BLaER1 treated with 17β-estradiol and CSF1 and Interleukin-3, amounts not matched to agents 10 nM and 100 nM (cell line): ENCODE measurements at regions not wholly inside any gene's neighbourhood (a gene's known extent, or its start where the extent isn't known, plus 50 kb on each side); places are given as distances from the start of the nearest gene placed in this dataset.
"Not testable (repeated sequence)": the region's sequence is repeated elsewhere in the genome, so short reads cannot be mapped to it uniquely, and the experiment has no call there.

Experiments used
- H3K27ac ChIP-seq, 11 experiments: shearing (Covaris generic); formaldehyde crosslinking; 2 replicates each; pipeline ENCODE4 v1.8.1; 2022
- H3K27me3 ChIP-seq, 11 experiments: shearing (Covaris generic); formaldehyde crosslinking; 2 replicates each; pipeline ENCODE4 v1.8.1; 2022
- H3K36me3 ChIP-seq, 11 experiments: shearing (Covaris generic); formaldehyde crosslinking; 2 replicates each; pipeline ENCODE4 v1.8.1; 2022
- H3K4me1 ChIP-seq, 10 experiments: shearing (Covaris generic); formaldehyde crosslinking; 2 replicates each; pipeline ENCODE4 v1.8.1; 2022
- H3K4me2 ChIP-seq, 11 experiments: shearing (Covaris generic); formaldehyde crosslinking; 2 replicates each; pipeline ENCODE4 v1.8.1; 2022
- H3K4me3 ChIP-seq, 10 experiments: shearing (Covaris generic); formaldehyde crosslinking; 2 replicates each; pipeline ENCODE4 v1.8.1; 2022
- H3K9ac ChIP-seq, 11 experiments: shearing (Covaris generic); formaldehyde crosslinking; 2 replicates each; pipeline ENCODE4 v1.8.1; 2022
- H3K9me3 ChIP-seq, 11 experiments: shearing (Covaris generic); formaldehyde crosslinking; replicated peaks in 1 of 11; 2 replicates each; pipeline ENCODE4 v1.8.1; 2022
- H4K20me1 ChIP-seq, 11 experiments: shearing (Covaris generic); formaldehyde crosslinking; 2 replicates each; pipeline ENCODE4 v1.8.1; 2022
- Cebpa-rat ChIP-seq, 11 experiments: shearing (Covaris generic); IDR thresholded peaks; 2 replicates each; pipeline ENCODE4 v1.8.1; 2022

DNA sequence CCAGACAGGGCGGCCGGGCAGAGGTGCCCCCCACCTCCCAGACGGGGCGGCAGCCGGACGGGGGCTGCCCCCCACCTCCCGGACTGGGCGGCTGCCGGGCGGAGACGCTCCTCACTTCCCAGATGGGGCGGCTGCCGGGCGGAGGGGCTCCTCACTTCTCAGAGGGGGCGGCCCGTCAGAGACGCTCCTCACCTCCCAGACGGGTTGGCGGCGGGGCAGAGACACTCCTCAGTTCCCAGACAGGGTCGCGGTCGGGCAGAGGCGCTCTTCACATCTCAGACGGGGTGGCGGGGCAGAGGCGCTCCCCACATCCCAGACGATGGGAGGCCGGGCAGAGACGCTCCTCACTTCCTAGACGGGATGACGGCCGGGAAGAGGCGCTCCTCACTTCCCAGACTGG, 68.5 kb upstream of the GPC4 start:
- H3K36me3 ChIP-seq, H3K4me2 ChIP-seq, H3K4me3 ChIP-seq, H3K4me1 ChIP-seq, H3K9ac ChIP-seq, H3K27ac ChIP-seq, H4K20me1 ChIP-seq: not testable (repeated sequence)
- Histone ChIP-seq H3K9me3 (peaks cover 5 to 26% (median 18%) of the 10 kb centered on the region in 11 experiments; a peak in 18 of 22 replicates), H3K27me3 (peaks cover 21 to 65% (median 48%) of the 10 kb centered on the region in 11 experiments)

DNA sequence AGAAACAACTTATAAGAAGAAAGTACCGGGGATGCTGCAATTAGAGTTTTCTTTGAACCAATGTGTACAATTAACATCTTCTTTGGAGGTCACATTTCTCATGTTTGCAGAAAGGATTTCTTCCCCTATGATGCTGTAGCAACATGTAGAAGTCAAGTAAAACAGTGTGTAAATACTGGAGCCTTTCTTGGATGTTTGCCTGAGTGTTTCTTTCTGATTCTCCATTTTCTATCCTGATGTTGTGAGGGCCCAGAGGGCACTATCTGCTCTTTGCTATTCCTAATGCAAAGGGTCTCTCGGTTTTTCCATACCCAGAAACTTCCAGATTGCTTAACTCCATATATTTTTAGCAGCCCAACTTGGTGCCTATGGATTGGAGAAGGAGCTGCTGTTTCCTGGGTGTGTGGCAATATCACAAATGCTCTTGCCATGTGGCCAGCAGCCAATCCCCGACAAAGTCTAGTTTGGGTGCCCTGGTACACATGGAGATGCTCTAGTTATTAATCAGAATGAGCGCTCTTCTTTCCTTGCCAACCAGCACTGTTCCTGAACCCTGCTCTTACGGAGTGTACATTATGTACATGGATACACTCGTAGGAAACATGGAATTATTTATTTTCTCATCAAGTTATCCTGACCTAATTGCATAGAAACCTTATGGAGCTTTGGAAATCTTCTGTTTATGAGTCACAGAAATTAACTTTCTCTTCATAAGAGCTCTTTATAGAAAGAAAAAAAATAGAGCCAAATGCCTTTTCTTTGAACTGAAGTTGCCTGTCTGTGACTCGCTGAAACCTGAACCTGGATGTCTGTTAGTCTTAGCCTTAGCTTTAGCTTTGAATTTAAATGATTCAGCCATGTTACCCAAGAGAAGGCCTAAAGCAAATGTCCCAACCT, 67.0 kb upstream of the GPC4 start:
- Histone ChIP-seq H3K4me1 (no peaks in the 10 kb centered on the region), H3K9ac (no peak overlapping the region), H3K27ac (no peak overlapping the region), H3K4me2 (no peak overlapping the region), H4K20me1 (peaks cover 0 to 6% (median 0%) of the 10 kb centered on the region in 11 experiments; a peak in 1 of 22 replicates), H3K27me3 (peaks cover 21 to 65% (median 53%) of the 10 kb centered on the region in 11 experiments), H3K4me3 (no peak overlapping the region), H3K36me3 (no peaks in the 10 kb centered on the region), H3K9me3 (peaks cover 5 to 26% (median 18%) of the 10 kb centered on the region in 11 experiments; a peak in 18 of 22 replicates)
- no peak for TF ChIP-seq Cebpa-rat (IDR thresholded peaks at IDR 0.05)

DNA sequence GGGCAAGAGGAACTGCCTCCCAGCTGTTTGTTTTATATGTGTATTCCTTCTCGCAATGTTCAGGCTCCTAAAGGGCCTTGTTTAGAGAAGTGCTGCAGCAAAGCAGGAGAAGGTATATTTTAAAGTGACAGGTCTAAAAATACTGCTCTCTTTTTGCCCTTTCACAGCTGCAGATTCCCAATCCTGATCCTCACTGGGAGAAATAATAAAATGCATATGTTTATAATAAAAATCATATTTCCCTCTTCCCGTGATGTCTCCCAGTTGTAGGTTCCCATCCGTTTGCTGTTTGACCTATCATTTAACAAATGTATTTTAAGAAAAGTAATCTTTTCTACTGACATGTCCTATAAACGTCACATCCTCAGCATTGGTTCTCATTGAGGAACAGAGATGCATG, 62.7 kb upstream of the GPC4 start:
- peaks cover 0 to 9% (median 0%) of the 10 kb centered on the region in 11 experiments; a peak in 1 of 22 replicates for H3K9me3 ChIP-seq
- no peak for TF ChIP-seq Cebpa-rat (IDR thresholded peaks at IDR 0.05)
- no peak overlapping the region for H3K4me3 ChIP-seq
- peaks cover 37 to 98% (median 81%) of the 10 kb centered on the region in 11 experiments for H3K27me3 ChIP-seq
- no peaks in the 10 kb centered on the region for H3K36me3 ChIP-seq
- H3K9ac ChIP-seq, result no peak overlapping the region
- no peak overlapping the region for H3K27ac ChIP-seq
- no peaks in the 10 kb centered on the region for H3K4me1 ChIP-seq
- H3K4me2 ChIP-seq, result no peak overlapping the region
- H4K20me1 ChIP-seq, result peaks cover 0 to 6% (median 0%) of the 10 kb centered on the region in 11 experiments; a peak in 2 of 22 replicates

DNA sequence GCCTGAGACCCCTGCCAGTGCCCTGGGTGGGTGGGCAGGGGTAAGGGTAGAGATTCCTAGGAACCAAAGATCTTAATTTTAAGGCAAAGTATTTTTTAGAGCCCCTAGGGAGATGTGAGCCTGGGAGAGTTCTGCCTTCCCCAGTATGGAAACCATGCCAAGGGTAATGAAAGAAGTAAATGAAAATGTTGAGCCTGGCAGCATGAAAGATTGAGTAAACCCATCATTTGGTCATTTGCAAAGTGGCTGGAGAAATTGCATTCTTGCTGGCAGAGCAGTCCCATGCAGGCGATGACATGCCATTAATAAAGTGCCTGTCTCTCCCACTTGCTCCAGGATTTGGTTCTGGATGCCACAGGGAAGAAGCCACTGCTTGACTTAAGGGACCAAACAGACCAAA, 60.7 kb upstream of the GPC4 start:
- Histone ChIP-seq H3K4me1 (no peaks in the 10 kb centered on the region), H3K9me3 (no peaks in the 10 kb centered on the region), H3K4me3 (no peak overlapping the region), H3K4me2 (no peak overlapping the region), H3K27me3 (peaks cover 41 to 98% (median 82%) of the 10 kb centered on the region in 11 experiments), H3K36me3 (no peaks in the 10 kb centered on the region), H3K27ac (no peak overlapping the region), H3K9ac (no peak overlapping the region), H4K20me1 (peaks cover 0 to 6% (median 0%) of the 10 kb centered on the region in 11 experiments; a peak in 2 of 22 replicates)
- no peak for TF ChIP-seq Cebpa-rat (IDR thresholded peaks at IDR 0.05)

DNA sequence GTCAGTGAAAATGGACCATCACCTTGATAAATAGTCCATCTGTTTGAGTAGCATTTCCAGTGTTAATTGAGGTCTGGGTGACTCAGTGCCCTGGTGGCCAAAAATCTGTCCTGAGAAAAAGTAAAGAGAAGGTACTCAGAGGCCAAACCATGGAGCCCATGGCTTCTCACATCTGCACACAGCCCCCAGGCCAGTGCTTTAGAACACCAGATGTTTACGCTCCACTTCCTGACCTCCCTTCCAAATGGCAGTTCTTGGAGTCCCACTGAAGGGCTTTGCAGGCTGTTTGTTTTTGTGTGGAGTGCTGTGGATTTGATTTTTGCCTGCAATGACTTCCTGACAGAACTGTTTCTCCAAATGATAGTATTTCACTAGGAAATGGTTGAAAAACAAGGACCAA, 60.2 kb upstream of the GPC4 start:
- Histone ChIP-seq H3K36me3 (no peaks in the 10 kb centered on the region), H3K9me3 (no peaks in the 10 kb centered on the region), H3K4me1 (no peaks in the 10 kb centered on the region), H3K4me3 (no peak overlapping the region), H3K4me2 (no peak overlapping the region), H3K9ac (no peak overlapping the region), H3K27ac (no peak overlapping the region), H4K20me1 (peaks cover 0 to 6% (median 0%) of the 10 kb centered on the region in 11 experiments; a peak in 2 of 22 replicates), H3K27me3 (peaks cover 44 to 98% (median 85%) of the 10 kb centered on the region in 11 experiments)
- no peak for TF ChIP-seq Cebpa-rat (IDR thresholded peaks at IDR 0.05)

DNA sequence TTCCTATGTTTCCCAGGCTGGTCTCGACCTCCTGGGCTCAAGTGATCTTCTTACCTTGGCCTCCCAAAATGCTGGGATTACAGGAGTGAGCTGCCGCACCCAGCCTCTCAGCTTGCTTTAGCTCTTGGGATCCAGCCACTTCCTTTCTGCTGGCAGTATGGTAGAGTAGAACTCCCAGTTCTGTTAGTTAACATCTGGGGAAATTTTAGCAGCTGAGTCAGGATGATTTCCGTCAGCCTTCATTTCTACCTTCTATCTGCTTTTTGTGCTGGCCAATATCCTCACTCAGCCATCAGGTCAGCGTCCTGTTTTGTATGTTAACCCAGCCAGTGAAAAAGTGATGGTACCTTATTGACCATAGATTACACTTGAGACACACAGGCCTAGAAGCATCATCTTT, 59.3 kb upstream of the GPC4 start:
- no peak overlapping the region for H3K4me2 ChIP-seq
- peaks cover 51 to 98% (median 84%) of the 10 kb centered on the region in 11 experiments for H3K27me3 ChIP-seq
- no peak overlapping the region for H3K9ac ChIP-seq
- no peaks in the 10 kb centered on the region for H3K4me1 ChIP-seq
- peaks cover 0 to 6% (median 0%) of the 10 kb centered on the region in 11 experiments; a peak in 2 of 22 replicates for H4K20me1 ChIP-seq
- no peaks in the 10 kb centered on the region for H3K36me3 ChIP-seq
- no peaks in the 10 kb centered on the region for H3K9me3 ChIP-seq
- no peak overlapping the region for H3K4me3 ChIP-seq
- H3K27ac ChIP-seq, result no peak overlapping the region
- no peak for TF ChIP-seq Cebpa-rat (IDR thresholded peaks at IDR 0.05)

DNA sequence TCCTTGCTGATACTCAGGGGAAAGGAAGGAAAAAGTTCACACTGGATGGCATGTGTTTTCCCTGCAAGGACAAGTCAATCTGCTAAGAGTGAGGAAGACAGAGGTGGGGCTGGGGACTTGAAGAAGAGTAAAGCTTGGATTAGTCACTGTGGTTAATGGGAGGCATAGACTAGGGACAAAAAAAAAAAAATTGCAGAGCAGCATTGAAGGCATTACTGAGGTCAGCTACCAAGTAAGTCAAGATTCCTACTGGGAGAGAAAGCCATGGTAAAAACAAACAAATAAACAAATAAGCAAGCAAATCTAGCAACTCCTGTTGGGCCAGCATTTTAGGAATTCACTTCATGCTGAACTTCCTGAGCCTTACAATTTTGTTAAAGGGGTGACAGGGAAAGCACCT, 58.2 kb upstream of the GPC4 start:
- no peak overlapping the region for H3K9ac ChIP-seq
- no peak overlapping the region for H3K27ac ChIP-seq
- H4K20me1 ChIP-seq, result peaks cover 0 to 6% (median 0%) of the 10 kb centered on the region in 11 experiments; a peak in 2 of 22 replicates
- no peaks in the 10 kb centered on the region for H3K36me3 ChIP-seq
- no peaks in the 10 kb centered on the region for H3K9me3 ChIP-seq
- no peak overlapping the region for H3K4me2 ChIP-seq
- no peaks in the 10 kb centered on the region for H3K4me1 ChIP-seq
- H3K4me3 ChIP-seq, result no peak overlapping the region
- H3K27me3 ChIP-seq, result peaks cover 50 to 97% (median 91%) of the 10 kb centered on the region in 11 experiments
- TF ChIP-seq Cebpa-rat (IDR thresholded peaks at IDR 0.05), result no peak

DNA sequence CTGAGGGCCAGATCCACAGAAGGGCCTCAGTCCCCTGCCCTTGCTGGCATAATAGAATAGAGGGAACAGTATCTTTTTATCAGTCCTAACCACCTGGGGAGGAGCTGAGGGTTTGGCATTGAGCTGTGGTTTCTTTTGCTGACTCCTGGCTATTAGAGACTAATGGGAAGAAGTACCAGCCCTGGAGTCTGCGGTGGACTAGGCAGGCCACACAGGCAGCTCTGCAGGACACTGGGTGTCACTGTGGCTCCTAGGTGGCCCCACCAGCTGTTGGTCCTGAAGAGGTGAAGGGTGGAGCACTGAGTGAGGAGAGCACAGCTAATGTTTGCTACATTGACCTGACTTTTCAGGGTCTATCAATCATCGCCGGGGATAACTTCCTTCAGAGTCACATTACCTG, 52.8 kb upstream of the GPC4 start:
- no peak for TF ChIP-seq Cebpa-rat (IDR thresholded peaks at IDR 0.05)
- H3K4me3 ChIP-seq, result no peak overlapping the region
- H3K36me3 ChIP-seq, result no peaks in the 10 kb centered on the region

DNA sequence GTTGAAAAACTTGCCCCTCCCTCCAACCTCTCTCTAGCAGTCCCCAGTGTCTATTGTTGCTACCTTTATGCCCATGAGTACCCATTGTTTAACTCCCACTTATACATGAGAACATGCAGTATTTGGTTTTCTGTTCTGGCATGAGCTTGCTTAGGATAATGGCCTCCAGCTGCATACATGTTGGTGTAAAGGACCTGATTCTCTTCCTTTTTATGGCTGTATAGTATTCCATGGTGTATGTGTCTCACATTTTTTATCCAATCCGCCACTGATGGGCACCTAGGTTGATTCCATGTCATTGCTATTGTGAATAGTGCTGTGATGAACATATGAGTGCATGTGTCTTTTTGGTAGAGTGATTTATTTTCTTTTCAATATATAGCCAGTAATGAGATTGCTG, 50.0 kb upstream of the GPC4 start:
- Histone ChIP-seq H3K36me3 (no peaks in the 10 kb centered on the region), H4K20me1 (no peaks in the 10 kb centered on the region), H3K4me1 (no peaks in the 10 kb centered on the region), H3K27me3 (peaks cover 71 to 97% (median 94%) of the 10 kb centered on the region in 11 experiments), H3K4me2 (no peak overlapping the region), H3K9ac (no peak overlapping the region), H3K9me3 (peaks cover 0 to 14% (median 5%) of the 10 kb centered on the region in 11 experiments; a peak in 5 of 22 replicates), H3K4me3 (no peak overlapping the region), H3K27ac (no peak overlapping the region)
- TF ChIP-seq Cebpa-rat (IDR thresholded peaks at IDR 0.05), result no peak

More for the DNA sequence above, 52.8 kb upstream of the GPC4 start:
- peaks cover 66 to 97% (median 95%) of the 10 kb centered on the region in 11 experiments for H3K27me3 ChIP-seq
- H3K9ac ChIP-seq, result no peak overlapping the region
- H3K4me2 ChIP-seq, result no peak overlapping the region
- no peaks in the 10 kb centered on the region for H3K4me1 ChIP-seq
- H4K20me1 ChIP-seq, result no peaks in the 10 kb centered on the region; a peak in 1 of 22 replicates
- no peak overlapping the region for H3K27ac ChIP-seq
- peaks cover 0 to 14% (median 5%) of the 10 kb centered on the region in 11 experiments; a peak in 5 of 22 replicates for H3K9me3 ChIP-seq
